ENCODE measurements at regions not wholly inside any gene's neighbourhood (a gene's known extent, or its start where the extent isn't known, plus 50 kb on each side); places are given as distances from the start of the nearest gene placed in this dataset.

GRCh38 chr2:80930777-80931176 is 626.2 kb upstream of the LRRTM1 start:
- no peak for DNase-seq

GRCh38 chr2:80926168-80926567 is 621.6 kb upstream of the LRRTM1 start:
- no peak for DNase-seq

- DNase-seq = no peak
Observed at GRCh38 chr2:80896576-80896975, 592.0 kb upstream of the LRRTM1 start.

GRCh38 chr2:80894486-80894885 is 589.9 kb upstream of the LRRTM1 start:
- DNase-seq = no peak

- DNase-seq = no peak
Observed at GRCh38 chr2:80893711-80894110, 589.2 kb upstream of the LRRTM1 start.

- DNase-seq = no peak
Observed at GRCh38 chr2:80889009-80889408, 584.5 kb upstream of the LRRTM1 start.

- DNase-seq = no peak
Observed at GRCh38 chr2:80887841-80888378, 583.4 kb upstream of the LRRTM1 start.

- no peak for DNase-seq
Observed at GRCh38 chr2:80874374-80874773, 569.8 kb upstream of the LRRTM1 start.

- DNase-seq = no peak
Observed at GRCh38 chr2:80869858-80870438, 565.4 kb upstream of the LRRTM1 start.

- DNase-seq = no peak
Observed at GRCh38 chr2:80863147-80863714, 558.7 kb upstream of the LRRTM1 start.

GRCh38 chr2:80858965-80859364 is 554.4 kb upstream of the LRRTM1 start:
- no peak for DNase-seq

GRCh38 chr2:80856227-80856626 is 551.7 kb upstream of the LRRTM1 start:
- no peak for DNase-seq

- DNase-seq = no peak
Observed at GRCh38 chr2:80854831-80855230, 550.3 kb upstream of the LRRTM1 start.

- no peak for DNase-seq
Observed at GRCh38 chr2:80852808-80853139, 548.2 kb upstream of the LRRTM1 start.

GRCh38 chr2:80852079-80852807 is 547.7 kb upstream of the LRRTM1 start:
- no peak for DNase-seq

GRCh38 chr2:80830891-80831290 is 526.3 kb upstream of the LRRTM1 start:
- DNase-seq = no peak

- DNase-seq = no peak
Observed at GRCh38 chr2:80822999-80823398, 518.4 kb upstream of the LRRTM1 start.

- DNase-seq = no peak
Observed at GRCh38 chr2:80815259-80815658, 510.7 kb upstream of the LRRTM1 start.

GRCh38 chr2:80786584-80786983 is 482.0 kb upstream of the LRRTM1 start:
- DNase-seq = no peak

- no peak for DNase-seq
Observed at GRCh38 chr2:80778704-80779103, 474.2 kb upstream of the LRRTM1 start.

GRCh38 chr2:80748592-80748991 is 444.0 kb upstream of the LRRTM1 start:
- no peak for DNase-seq

GRCh38 chr2:80737047-80737446 is 432.5 kb upstream of the LRRTM1 start:
- DNase-seq = no peak

GRCh38 chr2:80725001-80725400 is 420.4 kb upstream of the LRRTM1 start:
- DNase-seq = no peak

Measured in amygdala (tissue), 56 donors.